A673 (cell line): ENCODE measurements at regions not wholly inside any gene's neighbourhood (a gene's known extent, or its start where the extent isn't known, plus 50 kb on each side); places are given as distances from the start of the nearest gene placed in this dataset.

Experiments used
- EZH2 ChIP-seq: fragments of 200-600 bp; sonication (generic); IDR thresholded peaks from 2 replicates; pipeline ENCODE4 v1.6.1; 2017; ENCODE audit warnings: borderline replicate concordance, low read depth, mild to moderate bottlenecking, mixed read lengths, antibody characterized with exemption, low read length; ENCODE audit not compliant: poor library complexity, severe bottlenecking
- TF ChIP-seq, protein P1 (sequence below): fragments of 300-800, 200-600 bp; sonication (generic); conservative IDR thresholded peaks from 2 replicates; pipeline ENCODE4 v1.5.1; 2017; ENCODE audit warnings: low read depth, mild to moderate bottlenecking, antibody characterized with exemption, low read length, moderate library complexity, mixed read lengths

GRCh38 chr13:21932578-21932977, 261.7 kb downstream of the FGF9 start:
- TF ChIP-seq, protein P1, sequence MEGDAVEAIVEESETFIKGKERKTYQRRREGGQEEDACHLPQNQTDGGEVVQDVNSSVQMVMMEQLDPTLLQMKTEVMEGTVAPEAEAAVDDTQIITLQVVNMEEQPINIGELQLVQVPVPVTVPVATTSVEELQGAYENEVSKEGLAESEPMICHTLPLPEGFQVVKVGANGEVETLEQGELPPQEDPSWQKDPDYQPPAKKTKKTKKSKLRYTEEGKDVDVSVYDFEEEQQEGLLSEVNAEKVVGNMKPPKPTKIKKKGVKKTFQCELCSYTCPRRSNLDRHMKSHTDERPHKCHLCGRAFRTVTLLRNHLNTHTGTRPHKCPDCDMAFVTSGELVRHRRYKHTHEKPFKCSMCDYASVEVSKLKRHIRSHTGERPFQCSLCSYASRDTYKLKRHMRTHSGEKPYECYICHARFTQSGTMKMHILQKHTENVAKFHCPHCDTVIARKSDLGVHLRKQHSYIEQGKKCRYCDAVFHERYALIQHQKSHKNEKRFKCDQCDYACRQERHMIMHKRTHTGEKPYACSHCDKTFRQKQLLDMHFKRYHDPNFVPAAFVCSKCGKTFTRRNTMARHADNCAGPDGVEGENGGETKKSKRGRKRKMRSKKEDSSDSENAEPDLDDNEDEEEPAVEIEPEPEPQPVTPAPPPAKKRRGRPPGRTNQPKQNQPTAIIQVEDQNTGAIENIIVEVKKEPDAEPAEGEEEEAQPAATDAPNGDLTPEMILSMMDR, result no peak
- TF ChIP-seq EZH2, result no peak
